SK-N-SH (cell line): ENCODE measurements at regions not wholly inside any gene's neighbourhood (a gene's known extent, or its start where the extent isn't known, plus 50 kb on each side); places are given as distances from the start of the nearest gene placed in this dataset.
"Not testable (repeated sequence)": the region's sequence is repeated elsewhere in the genome, so short reads cannot be mapped to it uniquely, and the experiment has no call there.

Experiments used
- CTCF ChIA-PET: fragments of 300-600, 350-600 bp; formaldehyde crosslinking; extraction: SDS; loops from one replicate; lab custom pipeline; 2021; lab: Yijun Ruan, JAX
- POLR2A ChIA-PET: fragments of 350-600 bp; sonication (Branson Sonifier 250); formaldehyde crosslinking; extraction: SDS; loops from one replicate; lab custom pipeline; 2020; ENCODE audit warnings: antibody characterized with exemption, inconsistent platforms; lab: Yijun Ruan, JAX
- DNase-seq: peaks from one replicate; pipeline ENCODE4 v3.0.0; 2012
- H2AFZ ChIP-seq: fragments of 200-600 bp; sonication (generic); 2 replicates; pipeline ENCODE4 v1.8.1; 2016; ENCODE audit warnings: antibody characterized with exemption, mild to moderate bottlenecking, low read depth
- H3F3A ChIP-seq: fragments of 200-600 bp; sonication (generic); replicated peaks from 2 replicates; pipeline ENCODE3; 2016; ENCODE audit warnings: antibody characterized with exemption, mild to moderate bottlenecking; ENCODE audit not compliant: insufficient read depth
- H3K27ac ChIP-seq, 2 experiments: fragments of 200-500 bp in 1 of 2; fragments of 200-600 bp in 1 of 2; sonication (Bioruptor generic) in 1 of 2; sonication (generic), shearing (Covaris generic) in 1 of 2; 2 replicates each; pipeline versions ENCODE4 v1.5.1 to v1.6.1; 2014 to 2016; ENCODE audit warnings: low read depth in 2 of 2, inconsistent platforms in 1 of 2, low read length in 1 of 2, mild to moderate bottlenecking in 1 of 2, mixed read lengths in 1 of 2
- H3K27me3 ChIP-seq: fragments of 200-600 bp; sonication (generic), shearing (Covaris generic); 2 replicates; pipeline ENCODE4 v1.6.1; 2016; ENCODE audit warnings: mixed run types; ENCODE audit not compliant: insufficient read depth
- H3K36me3 ChIP-seq, 2 experiments: fragments of 200-500 bp in 1 of 2; fragments of 200-600 bp in 1 of 2; sonication (Bioruptor generic) in 1 of 2; sonication (generic) in 1 of 2; replicated peaks in 1 of 2; 2 replicates each; pipeline versions ENCODE3 to v1.5.1; 2014 to 2016; ENCODE audit warnings: low read length in 1 of 2, mild to moderate bottlenecking in 1 of 2; ENCODE audit not compliant: insufficient read depth in 2 of 2, control insufficient read depth in 1 of 2
- H3K4me1 ChIP-seq, 2 experiments: fragments of 200-500 bp in 1 of 2; fragments of 200-600 bp in 1 of 2; sonication (Bioruptor generic) in 1 of 2; sonication (generic), shearing (Covaris generic) in 1 of 2; 2 replicates each; pipeline versions ENCODE4 v1.5.1 to v1.6.1; 2014 to 2016; ENCODE audit warnings: low read depth in 1 of 2, low read length in 1 of 2, mixed run types in 1 of 2; ENCODE audit not compliant: insufficient read depth in 2 of 2, control insufficient read depth in 1 of 2
- H3K4me2 ChIP-seq: fragments of 200-600 bp; sonication (generic), shearing (Covaris generic); 2 replicates; pipeline ENCODE4 v1.6.1; 2017; ENCODE audit warnings: mixed run types
- H3K4me3 ChIP-seq, 2 experiments: fragments of 200-500 bp in 1 of 2; fragments of 200-600 bp in 1 of 2; sonication (Bioruptor generic) in 1 of 2; sonication (generic), shearing (Covaris generic) in 1 of 2; 2 replicates each; pipeline versions ENCODE4 v1.5.1 to v1.8.1; 2014 to 2016; ENCODE audit warnings: low read depth in 2 of 2, inconsistent platforms in 1 of 2, low read length in 1 of 2, mild to moderate bottlenecking in 1 of 2, mixed read lengths in 1 of 2, moderate library complexity in 1 of 2
- H3K79me2 ChIP-seq: fragments of 200-600 bp; sonication (generic); 2 replicates; pipeline ENCODE4 v1.8.1; 2017; ENCODE audit warnings: mild to moderate bottlenecking; ENCODE audit not compliant: insufficient read depth
- H3K9ac ChIP-seq: fragments of 200-600 bp; sonication (generic); 2 replicates; pipeline ENCODE4 v1.6.1; 2017; ENCODE audit warnings: mixed run types
- H3K9me2 ChIP-seq: fragments of 200-600 bp; sonication (generic); 2 replicates; pipeline ENCODE4 v1.6.1; 2017; ENCODE audit warnings: mixed run types
- H3K9me3 ChIP-seq: fragments of 200-600 bp; sonication (generic); 2 replicates; pipeline ENCODE4 v1.6.1; 2017; ENCODE audit warnings: mixed run types, mild to moderate bottlenecking, moderate library complexity
- H4K20me1 ChIP-seq: fragments of 200-600 bp; sonication (generic); 2 replicates; pipeline ENCODE4 v1.6.1; 2017; ENCODE audit warnings: mild to moderate bottlenecking, mixed run types; ENCODE audit not compliant: insufficient read depth
- CHD2 ChIP-seq: fragments of 150-350 bp; IDR thresholded peaks from 2 replicates; pipeline ENCODE4 v1.6.1; 2018; ENCODE audit warnings: low read length; ENCODE audit not compliant: partially characterized antibody
- CTCF ChIP-seq: fragments of 200-600 bp; sonication (generic); IDR thresholded peaks from 2 replicates; pipeline ENCODE4 v1.6.1; 2017; ENCODE audit warnings: antibody characterized with exemption, mild to moderate bottlenecking, moderate library complexity
- EZH2phosphoT487 ChIP-seq: fragments of 200-600 bp; sonication (generic); IDR thresholded peaks from 2 replicates; pipeline ENCODE4 v1.6.1; 2017; ENCODE audit warnings: low read depth, mixed run types, mild to moderate bottlenecking, antibody characterized with exemption, moderate library complexity, borderline replicate concordance
- JUND ChIP-seq: IDR thresholded peaks from 2 replicates; pipeline ENCODE4 v1.4.0; 2012
- REST ChIP-seq: IDR thresholded peaks from 2 replicates; pipeline ENCODE4 v1.6.1; 2012; ENCODE audit warnings: mild to moderate bottlenecking, low read depth, low read length, moderate library complexity
- TCF12 ChIP-seq: IDR thresholded peaks from 2 replicates; pipeline ENCODE4 v1.4.0; 2012
- USF2 ChIP-seq: fragments of 150-350 bp; IDR thresholded peaks from 2 replicates; pipeline ENCODE4 v1.6.1; 2017; ENCODE audit warnings: antibody characterized with exemption, low read length, low read depth, borderline replicate concordance
- WGBS: methylation state at CpG from one replicate; pipeline ENCODE4 v1.1.6; 2017; ENCODE audit warnings: low lambda C conversion rate; 5-methylcytosine and 5-hydroxymethylcytosine counted together

DNA sequence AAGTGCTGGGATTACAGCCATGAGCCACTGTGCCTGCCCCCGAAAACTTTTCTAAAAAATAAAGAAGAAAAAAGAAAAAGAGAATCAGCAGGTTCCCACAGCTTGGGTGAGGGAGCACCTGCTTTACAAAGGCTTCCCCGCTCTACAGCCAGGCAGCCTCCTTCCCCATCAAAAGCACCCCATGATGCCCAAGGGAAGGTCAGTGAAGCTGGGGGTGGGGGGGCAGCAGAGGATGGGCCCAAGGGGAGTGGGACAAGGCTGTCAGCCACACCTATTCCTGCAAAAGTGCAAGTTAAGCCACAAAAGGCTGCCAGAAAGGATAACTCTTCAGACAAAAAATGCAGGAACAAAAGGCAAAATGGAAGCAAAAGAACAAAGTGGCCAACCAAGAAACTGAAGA lies 72.5 kb downstream of the FAM50B start:
- no peak for DNase-seq
- H3K9ac ChIP-seq: no peak overlapping the region
- H3K4me1 ChIP-seq: no peaks in the 10 kb centered on the region; a peak in 1 of 4 replicates
- no peaks in the 10 kb centered on the region for H3K9me2 ChIP-seq
- TF ChIP-seq EZH2phosphoT487 (no peak), JUND (no peak), CTCF (no peak), REST (no peak), TCF12 (no peak), USF2 (no peak), CHD2 (no peak)
- no peaks in the 10 kb centered on the region for H3K9me3 ChIP-seq
- no peaks in the 10 kb centered on the region for H3K27me3 ChIP-seq
- H3F3A ChIP-seq: peaks cover 4% of the 10 kb centered on the region
- no peak overlapping the region for H2AFZ ChIP-seq
- H3K4me2 ChIP-seq: no peak overlapping the region
- H3K36me3 ChIP-seq: no peaks in the 10 kb centered on the region
- H3K79me2 ChIP-seq: no peaks in the 10 kb centered on the region
- POLR2A ChIA-PET: no interaction called here
- CTCF ChIA-PET: interaction anchor here (3.4 kb wide), 1 partner anchor 11 kb away, joined by 14 read pairs; no protein-coding TSS in a partner anchor
- WGBS: 97% methylated on average over 2 of the region's 2 CpGs
- no peak overlapping the region for H3K27ac ChIP-seq
- no peaks in the 10 kb centered on the region for H4K20me1 ChIP-seq
- H3K4me3 ChIP-seq: no peak overlapping the region

- H3K9me3 ChIP-seq, H3F3A ChIP-seq, H3K4me1 ChIP-seq, H2AFZ ChIP-seq, POLR2A ChIA-PET, DNase-seq, H3K27me3 ChIP-seq, H3K36me3 ChIP-seq, H3K4me3 ChIP-seq, H3K9me2 ChIP-seq, H3K4me2 ChIP-seq, H3K27ac ChIP-seq, H3K79me2 ChIP-seq, H3K9ac ChIP-seq, H4K20me1 ChIP-seq: not testable (repeated sequence)
- WGBS: 94% methylated on average over 7 of the region's 7 CpGs
- CTCF ChIA-PET: interaction anchor here (3.4 kb wide), 1 partner anchor 10 kb away, joined by 14 read pairs; no protein-coding TSS in a partner anchor
Measured at GRCh38 chr6:3922619-3923018, 73.4 kb downstream of the FAM50B start.

- H3F3A ChIP-seq: peaks cover 33% of the 10 kb centered on the region
- 0 out of 2 replicates have a peak overlapping the region, but pooled peaks have one; percentile 6 for H2AFZ ChIP-seq
- H3K79me2 ChIP-seq, H3K9ac ChIP-seq, H3K4me2 ChIP-seq, H3K9me3 ChIP-seq, H3K27ac ChIP-seq, H4K20me1 ChIP-seq, H3K9me2 ChIP-seq, H3K36me3 ChIP-seq, POLR2A ChIA-PET, DNase-seq, H3K4me3 ChIP-seq, H3K27me3 ChIP-seq: not testable (repeated sequence)
- CTCF ChIA-PET: interaction anchor here (1.3 kb wide), 1 partner anchor 177 kb away, joined by 3 read pairs; no protein-coding TSS in a partner anchor
- 83% methylated on average over 22 of the region's 23 CpGs for WGBS
- H3K4me1 ChIP-seq: peaks cover 2 to 14% of the 10 kb centered on the region in 2 experiments; a peak in 2 of 4 replicates
Measured at GRCh38 chr6:3925223-3926149, 76.3 kb downstream of the FAM50B start.
